ENCODE measurements at regions not wholly inside any gene's neighbourhood (a gene's known extent, or its start where the extent isn't known, plus 50 kb on each side); places are given as distances from the start of the nearest gene placed in this dataset.

GRCh38 chr4:171448919-171449481 is 364.2 kb upstream of the GALNTL6 start:
- Histone ChIP-seq H3K27ac (ENCODE audit: low read length) (no peak overlapping the region), H3K36me3 (ENCODE audit: low read depth, low read length) (no peaks in the 10 kb centered on the region), H3K4me1 (ENCODE audit: insufficient read depth, low read length) (no peaks in the 10 kb centered on the region), H3K9me3 (ENCODE audit: low read length) (no peaks in the 10 kb centered on the region), H3F3A (ENCODE audit: low read length, unreplicated experiment) (no peaks in the 10 kb centered on the region), H3K9me2 (replicated peaks; ENCODE audit: low read length) (no peaks in the 10 kb centered on the region), H3K9ac (ENCODE audit: low read length) (no peak overlapping the region), H3K79me2 (ENCODE audit: low read length) (no peaks in the 10 kb centered on the region), H3K4me3 (ENCODE audit: low read length) (no peak overlapping the region), H4K20me1 (ENCODE audit: low read length) (no peaks in the 10 kb centered on the region), H2AFZ (ENCODE audit: low read length) (no peak overlapping the region), H3K27me3 (ENCODE audit: low read length) (no peaks in the 10 kb centered on the region), H3K4me2 (ENCODE audit: low read length) (no peak overlapping the region)
- CTCF ChIA-PET: no interaction called here
- no peak for TF ChIP-seq EZH2phosphoT487 (IDR thresholded peaks at IDR 0.05; ENCODE audit: borderline replicate concordance, low read length)
- no peak for TF ChIP-seq EZH2 (IDR thresholded peaks at IDR 0.05; ENCODE audit: low read length, unreplicated experiment)
- TF ChIP-seq CTCF (conservative IDR thresholded peaks at IDR 0.05; ENCODE audit: low read depth, low read length): no peak
- ATAC-seq: no peak
- BruUV-seq (replicated peaks): no TSS peak
- DNase-seq: no peak
- intact Hi-C loops (cut with micrococcal nuclease): no loop called here
- POLR2A ChIA-PET (ENCODE audit: unreplicated experiment): no interaction called here

DNA sequence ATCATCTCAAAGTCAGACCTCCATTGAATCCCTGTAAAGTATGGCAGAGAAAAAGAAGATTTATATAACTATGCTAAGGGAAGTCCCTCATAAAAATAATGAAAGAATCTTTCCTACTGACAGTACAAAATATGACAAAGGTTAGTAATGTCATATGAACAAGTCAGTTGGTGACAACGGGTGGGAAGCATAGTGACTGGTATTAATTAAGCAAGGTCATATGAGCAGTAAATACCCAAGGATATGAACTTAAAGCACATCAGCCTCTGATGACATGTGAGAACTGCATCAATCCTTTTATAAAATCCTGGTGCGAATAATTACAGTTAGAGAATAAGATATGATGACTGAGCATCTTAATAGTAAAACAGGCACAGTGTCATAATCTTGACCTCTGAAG is 364.8 kb upstream of the GALNTL6 start:
- Histone ChIP-seq H2AFZ (ENCODE audit: low read length) (no peak overlapping the region), H3K79me2 (ENCODE audit: low read length) (no peaks in the 10 kb centered on the region), H4K20me1 (ENCODE audit: low read length) (no peaks in the 10 kb centered on the region), H3K4me3 (ENCODE audit: low read length) (no peak overlapping the region), H3K4me2 (ENCODE audit: low read length) (no peak overlapping the region), H3K9me3 (ENCODE audit: low read length) (no peaks in the 10 kb centered on the region), H3K9me2 (replicated peaks; ENCODE audit: low read length) (no peaks in the 10 kb centered on the region), H3K9ac (ENCODE audit: low read length) (no peak overlapping the region), H3K36me3 (ENCODE audit: low read depth, low read length) (no peaks in the 10 kb centered on the region), H3K27me3 (ENCODE audit: low read length) (no peaks in the 10 kb centered on the region), H3F3A (ENCODE audit: low read length, unreplicated experiment) (no peaks in the 10 kb centered on the region), H3K4me1 (ENCODE audit: insufficient read depth, low read length) (no peaks in the 10 kb centered on the region), H3K27ac (ENCODE audit: low read length) (no peak overlapping the region)
- TF ChIP-seq CTCF (conservative IDR thresholded peaks at IDR 0.05; ENCODE audit: low read depth, low read length) (no peak), EZH2phosphoT487 (IDR thresholded peaks at IDR 0.05; ENCODE audit: borderline replicate concordance, low read length) (no peak), EZH2 (IDR thresholded peaks at IDR 0.05; ENCODE audit: low read length, unreplicated experiment) (no peak)
- BruUV-seq (replicated peaks): no TSS peak
- no peak for DNase-seq
- no peak for ATAC-seq
- ChIA-PET CTCF (no interaction called here), POLR2A (ENCODE audit: unreplicated experiment) (no interaction called here)
- intact Hi-C loops (cut with micrococcal nuclease): no loop called here

GRCh38 chr4:171441300-171441941 is 371.8 kb upstream of the GALNTL6 start:
- no peaks in the 10 kb centered on the region for H3K79me2 ChIP-seq (ENCODE audit: low read length)
- H3K36me3 ChIP-seq (ENCODE audit: low read depth, low read length): no peaks in the 10 kb centered on the region
- no peaks in the 10 kb centered on the region for H3K9me3 ChIP-seq (ENCODE audit: low read length)
- no peak overlapping the region for H3K27ac ChIP-seq (ENCODE audit: low read length)
- no peaks in the 10 kb centered on the region for H3K9me2 ChIP-seq (replicated peaks; ENCODE audit: low read length)
- no peaks in the 10 kb centered on the region for H4K20me1 ChIP-seq (ENCODE audit: low read length)
- no peak overlapping the region for H2AFZ ChIP-seq (ENCODE audit: low read length)
- H3F3A ChIP-seq (ENCODE audit: low read length, unreplicated experiment): no peaks in the 10 kb centered on the region
- no peak overlapping the region for H3K4me3 ChIP-seq (ENCODE audit: low read length)
- H3K4me1 ChIP-seq (ENCODE audit: insufficient read depth, low read length): no peaks in the 10 kb centered on the region
- H3K4me2 ChIP-seq (ENCODE audit: low read length): no peak overlapping the region
- no peaks in the 10 kb centered on the region for H3K27me3 ChIP-seq (ENCODE audit: low read length)
- POLR2A ChIA-PET (ENCODE audit: unreplicated experiment): interaction anchor here (0.7 kb wide), 1 partner anchor 24 kb away, joined by 5 read pairs; no protein-coding TSS in a partner anchor
- CTCF ChIA-PET: no interaction called here
- DNase-seq: no peak
- BruUV-seq (replicated peaks): no TSS peak
- ATAC-seq: no peak
- TF ChIP-seq CTCF (conservative IDR thresholded peaks at IDR 0.05; ENCODE audit: low read depth, low read length) (no peak), EZH2phosphoT487 (IDR thresholded peaks at IDR 0.05; ENCODE audit: borderline replicate concordance, low read length) (no peak), EZH2 (IDR thresholded peaks at IDR 0.05; ENCODE audit: low read length, unreplicated experiment) (no peak)
- intact Hi-C loops (cut with micrococcal nuclease): no loop called here
- H3K9ac ChIP-seq (ENCODE audit: low read length): no peak overlapping the region
